Panc1 (cell line): ENCODE measurements at regions not wholly inside any gene's neighbourhood (a gene's known extent, or its start where the extent isn't known, plus 50 kb on each side); places are given as distances from the start of the nearest gene placed in this dataset.

Experiments used
- POLR2AphosphoS5 ChIP-seq: IDR thresholded peaks from 2 replicates; pipeline ENCODE4 v1.6.1; 2012; ENCODE audit warnings: mild to moderate bottlenecking, low read depth, low read length, moderate library complexity
- SIN3A ChIP-seq: IDR thresholded peaks from 2 replicates; pipeline ENCODE4 v1.6.1; 2012; ENCODE audit warnings: low read depth, mild to moderate bottlenecking, low read length, moderate library complexity, borderline replicate concordance; ENCODE audit not compliant: insufficient read depth
- TF ChIP-seq, protein P1 (sequence below): fragments of 450-650 bp; IDR thresholded peaks from 2 replicates; pipeline ENCODE4 v1.5.1; 2017; ENCODE audit warnings: mild to moderate bottlenecking
- TF ChIP-seq, protein P2 (sequence below), 2 experiments: IDR thresholded peaks; 2 replicates each; pipeline ENCODE4 v1.6.1; 2011 to 2012; ENCODE audit warnings: low read depth in 2 of 2, control low read depth in 1 of 2, low read length in 1 of 2, mild to moderate bottlenecking in 1 of 2, moderate library complexity in 1 of 2; ENCODE audit not compliant: insufficient read depth in 1 of 2

DNA sequence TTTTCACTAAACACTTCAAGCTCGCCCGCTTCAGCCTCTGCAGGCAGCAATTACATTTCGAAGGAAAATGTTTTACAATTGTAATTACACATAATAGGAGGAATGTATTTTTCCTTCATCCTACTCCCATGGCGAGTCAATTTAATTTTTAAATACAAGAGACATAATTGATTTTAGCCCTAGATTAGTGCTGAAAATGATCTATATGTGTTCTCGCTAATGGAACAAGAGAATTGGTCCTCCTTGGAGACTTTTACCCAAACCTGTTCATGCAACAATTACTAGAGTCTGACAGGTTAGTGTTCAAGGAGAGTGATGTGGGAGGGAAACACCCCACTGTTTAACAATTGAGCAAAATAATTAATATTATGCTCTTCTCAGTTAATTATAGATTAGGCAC, 509.4 kb upstream of the SETBP1 start:
- TF ChIP-seq, protein P1, sequence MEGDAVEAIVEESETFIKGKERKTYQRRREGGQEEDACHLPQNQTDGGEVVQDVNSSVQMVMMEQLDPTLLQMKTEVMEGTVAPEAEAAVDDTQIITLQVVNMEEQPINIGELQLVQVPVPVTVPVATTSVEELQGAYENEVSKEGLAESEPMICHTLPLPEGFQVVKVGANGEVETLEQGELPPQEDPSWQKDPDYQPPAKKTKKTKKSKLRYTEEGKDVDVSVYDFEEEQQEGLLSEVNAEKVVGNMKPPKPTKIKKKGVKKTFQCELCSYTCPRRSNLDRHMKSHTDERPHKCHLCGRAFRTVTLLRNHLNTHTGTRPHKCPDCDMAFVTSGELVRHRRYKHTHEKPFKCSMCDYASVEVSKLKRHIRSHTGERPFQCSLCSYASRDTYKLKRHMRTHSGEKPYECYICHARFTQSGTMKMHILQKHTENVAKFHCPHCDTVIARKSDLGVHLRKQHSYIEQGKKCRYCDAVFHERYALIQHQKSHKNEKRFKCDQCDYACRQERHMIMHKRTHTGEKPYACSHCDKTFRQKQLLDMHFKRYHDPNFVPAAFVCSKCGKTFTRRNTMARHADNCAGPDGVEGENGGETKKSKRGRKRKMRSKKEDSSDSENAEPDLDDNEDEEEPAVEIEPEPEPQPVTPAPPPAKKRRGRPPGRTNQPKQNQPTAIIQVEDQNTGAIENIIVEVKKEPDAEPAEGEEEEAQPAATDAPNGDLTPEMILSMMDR, result no peak
- TF ChIP-seq SIN3A (no peak), POLR2AphosphoS5 (no peak)
- TF ChIP-seq, protein P2, sequence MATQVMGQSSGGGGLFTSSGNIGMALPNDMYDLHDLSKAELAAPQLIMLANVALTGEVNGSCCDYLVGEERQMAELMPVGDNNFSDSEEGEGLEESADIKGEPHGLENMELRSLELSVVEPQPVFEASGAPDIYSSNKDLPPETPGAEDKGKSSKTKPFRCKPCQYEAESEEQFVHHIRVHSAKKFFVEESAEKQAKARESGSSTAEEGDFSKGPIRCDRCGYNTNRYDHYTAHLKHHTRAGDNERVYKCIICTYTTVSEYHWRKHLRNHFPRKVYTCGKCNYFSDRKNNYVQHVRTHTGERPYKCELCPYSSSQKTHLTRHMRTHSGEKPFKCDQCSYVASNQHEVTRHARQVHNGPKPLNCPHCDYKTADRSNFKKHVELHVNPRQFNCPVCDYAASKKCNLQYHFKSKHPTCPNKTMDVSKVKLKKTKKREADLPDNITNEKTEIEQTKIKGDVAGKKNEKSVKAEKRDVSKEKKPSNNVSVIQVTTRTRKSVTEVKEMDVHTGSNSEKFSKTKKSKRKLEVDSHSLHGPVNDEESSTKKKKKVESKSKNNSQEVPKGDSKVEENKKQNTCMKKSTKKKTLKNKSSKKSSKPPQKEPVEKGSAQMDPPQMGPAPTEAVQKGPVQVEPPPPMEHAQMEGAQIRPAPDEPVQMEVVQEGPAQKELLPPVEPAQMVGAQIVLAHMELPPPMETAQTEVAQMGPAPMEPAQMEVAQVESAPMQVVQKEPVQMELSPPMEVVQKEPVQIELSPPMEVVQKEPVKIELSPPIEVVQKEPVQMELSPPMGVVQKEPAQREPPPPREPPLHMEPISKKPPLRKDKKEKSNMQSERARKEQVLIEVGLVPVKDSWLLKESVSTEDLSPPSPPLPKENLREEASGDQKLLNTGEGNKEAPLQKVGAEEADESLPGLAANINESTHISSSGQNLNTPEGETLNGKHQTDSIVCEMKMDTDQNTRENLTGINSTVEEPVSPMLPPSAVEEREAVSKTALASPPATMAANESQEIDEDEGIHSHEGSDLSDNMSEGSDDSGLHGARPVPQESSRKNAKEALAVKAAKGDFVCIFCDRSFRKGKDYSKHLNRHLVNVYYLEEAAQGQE (IDR thresholded peaks at IDR 0.05; ENCODE audit: insufficient read depth in 1 of 2, low read depth in 2 of 2, low read length in 1 of 2), result no peak
